GM12878 (cell line): ENCODE measurements at regions not wholly inside any gene's neighbourhood (a gene's known extent, or its start where the extent isn't known, plus 50 kb on each side); places are given as distances from the start of the nearest gene placed in this dataset.

Experiments used
- ATAC-seq: fragments of 200-7000 bp; cut with Tn5 transposase; 3 replicates; pipeline ENCODE4 v1.9.1; 2020; ENCODE audit warnings: mild to moderate bottlenecking, moderate library complexity
- BruUV-seq: library from RNA; stranded (reverse); fragments of 400-500 nt; replicated peaks from 2 replicates; lab custom pipeline; 2021; lab: Mats Ljungman, UMichigan
- CTCF ChIA-PET: fragments of 300-600 bp; sonication (Branson Sonifier 250); formaldehyde crosslinking; extraction: SDS; loops from one replicate; lab custom pipeline; 2021; ENCODE audit warnings: inconsistent platforms; lab: Yijun Ruan, JAX
- POLR2A ChIA-PET: fragments of 350-600 bp; formaldehyde crosslinking; extraction: SDS; loops from one replicate; lab custom pipeline; 2021; ENCODE audit warnings: inconsistent platforms; lab: Charles Lee
- RAD21 ChIA-PET: fragments of 300-600 bp; sonication (Branson Sonifier 250); formaldehyde crosslinking; loops from one replicate; lab custom pipeline; 2023; ENCODE audit warnings: antibody characterized with exemption; ENCODE audit not compliant: unreplicated experiment; lab: Charles Lee
- SMC1A ChIA-PET: fragments of 300-600 bp; sonication (Branson Sonifier 250); formaldehyde crosslinking; loops from one replicate; lab custom pipeline; 2023; ENCODE audit not compliant: unreplicated experiment, uncharacterized antibody; lab: Charles Lee
- DNase-seq: peaks from one replicate; pipeline ENCODE4 v3.0.0-alpha.2; 2011; ENCODE audit warnings: low read depth, low spot score
- FAIRE-seq: peaks from 3 replicates; lab custom pipeline; 2011; peaks lifted over from hg19 to GRCh38; lab: Jason Lieb, UNC
- H2AFZ ChIP-seq: 2 replicates; pipeline ENCODE4 v1.6.0; 2011; ENCODE audit warnings: low read depth, low read length, control low read depth; ENCODE audit not compliant: control insufficient read depth
- H3K27ac ChIP-seq: 2 replicates; pipeline ENCODE4 v1.5.1; 2011; ENCODE audit warnings: control low read depth; ENCODE audit not compliant: control insufficient read depth, insufficient read depth
- H3K27me3 ChIP-seq, 2 experiments: replicated peaks in 1 of 2; 2 replicates each; pipeline versions ENCODE4 v1.6.0 to v1.6.1; 2011; ENCODE audit warnings: low read length in 1 of 2; ENCODE audit not compliant: control insufficient read depth in 2 of 2, insufficient read depth in 2 of 2
- H3K36me3 ChIP-seq, 2 experiments: 2 replicates each; pipeline ENCODE4 v1.5.1; 2011; ENCODE audit warnings: low read length in 1 of 2; ENCODE audit not compliant: control insufficient read depth in 2 of 2, insufficient read depth in 2 of 2
- H3K4me1 ChIP-seq: 2 replicates; pipeline ENCODE4 v1.6.1; 2011; ENCODE audit warnings: mild to moderate bottlenecking, low read length, moderate library complexity, mixed read lengths; ENCODE audit not compliant: control insufficient read depth, insufficient read depth
- H3K4me2 ChIP-seq: 2 replicates; pipeline ENCODE4 v1.6.0; 2011; ENCODE audit warnings: control low read depth; ENCODE audit not compliant: control insufficient read depth, insufficient read depth
- H3K4me3 ChIP-seq: fragments of 200-600 bp; sonication (generic); 2 replicates; pipeline ENCODE4 v1.5.1; 2016
- H3K79me2 ChIP-seq: 2 replicates; pipeline ENCODE4 v1.6.0; 2011; ENCODE audit warnings: low read length; ENCODE audit not compliant: control insufficient read depth, insufficient read depth
- H3K9ac ChIP-seq: 2 replicates; pipeline ENCODE4 v1.8.0; 2011; ENCODE audit warnings: low read length, control low read depth, mixed read lengths; ENCODE audit not compliant: control insufficient read depth, insufficient read depth
- H3K9me3 ChIP-seq: replicated peaks from 3 replicates; pipeline ENCODE4 v1.5.1; 2011; ENCODE audit warnings: mild to moderate bottlenecking, low read length; ENCODE audit not compliant: control insufficient read depth, insufficient read depth
- H4K20me1 ChIP-seq: 2 replicates; pipeline ENCODE4 v1.6.0; 2011; ENCODE audit not compliant: control insufficient read depth, insufficient read depth
- BRCA1 ChIP-seq: IDR thresholded peaks from 2 replicates; pipeline ENCODE4 v1.6.1; 2011; ENCODE audit warnings: low read depth, low read length, improper control_type of control experiment
- EGR1 ChIP-seq, 2 experiments: IDR thresholded peaks; 1 replicate in 1 of 2; 2 replicates in 1 of 2; pipeline ENCODE4 v1.6.1; 2011 to 2012; ENCODE audit warnings: low read depth in 2 of 2, low read length in 2 of 2, borderline replicate concordance in 1 of 2, mild to moderate bottlenecking in 1 of 2, moderate library complexity in 1 of 2
- HDAC2 ChIP-seq: fragments of 200-600 bp; sonication (generic); IDR thresholded peaks from 2 replicates; pipeline ENCODE4 v1.6.1; 2017
- IKZF2 ChIP-seq, 2 experiments: fragments of 450-650 bp; IDR thresholded peaks; 2 replicates each; pipeline ENCODE4 v1.6.1; 2017; ENCODE audit warnings: mild to moderate bottlenecking in 2 of 2, moderate library complexity in 2 of 2
- NFIC ChIP-seq: IDR thresholded peaks from 2 replicates; pipeline ENCODE4 v1.6.1; 2012; ENCODE audit warnings: low read depth, mild to moderate bottlenecking, inconsistent platforms, low read length, moderate library complexity
- POU2F2 ChIP-seq: IDR thresholded peaks from 3 replicates; pipeline ENCODE4 v1.6.1; 2011; ENCODE audit warnings: low read depth, mild to moderate bottlenecking, low read length, borderline replicate concordance
- SIX5 ChIP-seq: IDR thresholded peaks from 2 replicates; pipeline ENCODE4 v1.6.1; 2011; ENCODE audit warnings: mild to moderate bottlenecking, low read depth, low read length, moderate library complexity; ENCODE audit not compliant: severe bottlenecking
- STAT1 ChIP-seq: fragments of 450-650 bp; conservative IDR thresholded peaks from 2 replicates; pipeline ENCODE4 v1.6.1; 2014; ENCODE audit warnings: antibody characterized with exemption, mild to moderate bottlenecking
- SUZ12 ChIP-seq: fragments of 200-600 bp; sonication (generic); IDR thresholded peaks from one replicate; pipeline ENCODE4 v1.6.1; 2018; ENCODE audit warnings: antibody characterized with exemption, mild to moderate bottlenecking; ENCODE audit not compliant: unreplicated experiment
- WGBS: methylation state at CpG from one replicate; pipeline ENCODE4 v1.1.6; 2016; ENCODE audit warnings: low lambda C conversion rate; ENCODE audit not compliant: insufficient replicate concordance, insufficient coverage; ENCODE audit errors: missing lambda C conversion rate; 5-methylcytosine and 5-hydroxymethylcytosine counted together
- in situ Hi-C: fragments of 300-500 bp; cut with MboI; formaldehyde crosslinking; loops from 9 replicates; pipeline ENCODE4 v1.14.3; 2018; ENCODE audit warnings: mixed read lengths
- intact Hi-C: fragments of 100-400 bp; cut with micrococcal nuclease; formaldehyde crosslinking; loops from one replicate; pipeline ENCODE4 v1.14.2; 2022; ENCODE audit not compliant: unreplicated experiment
- TF ChIP-seq, protein P1 (sequence below): fragments of 450-650 bp; formaldehyde crosslinking; IDR thresholded peaks from 2 replicates; pipeline ENCODE4 v1.4.0; 2020; ENCODE audit warnings: mild to moderate bottlenecking, moderate library complexity

DNA sequence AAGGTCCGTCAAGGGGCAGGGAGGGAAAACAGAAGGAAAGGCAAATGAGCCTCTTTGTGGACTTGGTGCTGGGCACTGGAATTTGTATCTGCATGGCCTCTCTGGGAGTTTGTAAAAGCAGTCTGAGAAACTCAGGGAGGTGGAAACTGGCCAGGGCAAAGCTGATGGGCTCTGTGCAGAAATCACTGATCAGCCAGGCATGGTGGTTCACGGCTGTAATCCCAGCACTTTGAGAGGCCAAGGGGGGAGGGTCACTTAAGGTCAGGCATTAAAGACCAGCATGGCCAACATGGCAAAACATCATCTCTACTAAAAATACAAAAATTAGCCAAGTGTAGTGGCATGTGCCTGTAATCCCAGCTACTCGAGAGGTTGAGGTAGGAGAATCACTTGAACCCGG is 369.9 kb upstream of the ZNF507 start (continued):
- no peak for TF ChIP-seq STAT1
- TF ChIP-seq, protein P1, sequence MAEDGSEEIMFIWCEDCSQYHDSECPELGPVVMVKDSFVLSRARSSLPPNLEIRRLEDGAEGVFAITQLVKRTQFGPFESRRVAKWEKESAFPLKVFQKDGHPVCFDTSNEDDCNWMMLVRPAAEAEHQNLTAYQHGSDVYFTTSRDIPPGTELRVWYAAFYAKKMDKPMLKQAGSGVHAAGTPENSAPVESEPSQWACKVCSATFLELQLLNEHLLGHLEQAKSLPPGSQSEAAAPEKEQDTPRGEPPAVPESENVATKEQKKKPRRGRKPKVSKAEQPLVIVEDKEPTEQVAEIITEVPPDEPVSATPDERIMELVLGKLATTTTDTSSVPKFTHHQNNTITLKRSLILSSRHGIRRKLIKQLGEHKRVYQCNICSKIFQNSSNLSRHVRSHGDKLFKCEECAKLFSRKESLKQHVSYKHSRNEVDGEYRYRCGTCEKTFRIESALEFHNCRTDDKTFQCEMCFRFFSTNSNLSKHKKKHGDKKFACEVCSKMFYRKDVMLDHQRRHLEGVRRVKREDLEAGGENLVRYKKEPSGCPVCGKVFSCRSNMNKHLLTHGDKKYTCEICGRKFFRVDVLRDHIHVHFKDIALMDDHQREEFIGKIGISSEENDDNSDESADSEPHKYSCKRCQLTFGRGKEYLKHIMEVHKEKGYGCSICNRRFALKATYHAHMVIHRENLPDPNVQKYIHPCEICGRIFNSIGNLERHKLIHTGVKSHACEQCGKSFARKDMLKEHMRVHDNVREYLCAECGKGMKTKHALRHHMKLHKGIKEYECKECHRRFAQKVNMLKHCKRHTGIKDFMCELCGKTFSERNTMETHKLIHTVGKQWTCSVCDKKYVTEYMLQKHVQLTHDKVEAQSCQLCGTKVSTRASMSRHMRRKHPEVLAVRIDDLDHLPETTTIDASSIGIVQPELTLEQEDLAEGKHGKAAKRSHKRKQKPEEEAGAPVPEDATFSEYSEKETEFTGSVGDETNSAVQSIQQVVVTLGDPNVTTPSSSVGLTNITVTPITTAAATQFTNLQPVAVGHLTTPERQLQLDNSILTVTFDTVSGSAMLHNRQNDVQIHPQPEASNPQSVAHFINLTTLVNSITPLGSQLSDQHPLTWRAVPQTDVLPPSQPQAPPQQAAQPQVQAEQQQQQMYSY (CRISPR knock-in tag) = no peak

DNA sequence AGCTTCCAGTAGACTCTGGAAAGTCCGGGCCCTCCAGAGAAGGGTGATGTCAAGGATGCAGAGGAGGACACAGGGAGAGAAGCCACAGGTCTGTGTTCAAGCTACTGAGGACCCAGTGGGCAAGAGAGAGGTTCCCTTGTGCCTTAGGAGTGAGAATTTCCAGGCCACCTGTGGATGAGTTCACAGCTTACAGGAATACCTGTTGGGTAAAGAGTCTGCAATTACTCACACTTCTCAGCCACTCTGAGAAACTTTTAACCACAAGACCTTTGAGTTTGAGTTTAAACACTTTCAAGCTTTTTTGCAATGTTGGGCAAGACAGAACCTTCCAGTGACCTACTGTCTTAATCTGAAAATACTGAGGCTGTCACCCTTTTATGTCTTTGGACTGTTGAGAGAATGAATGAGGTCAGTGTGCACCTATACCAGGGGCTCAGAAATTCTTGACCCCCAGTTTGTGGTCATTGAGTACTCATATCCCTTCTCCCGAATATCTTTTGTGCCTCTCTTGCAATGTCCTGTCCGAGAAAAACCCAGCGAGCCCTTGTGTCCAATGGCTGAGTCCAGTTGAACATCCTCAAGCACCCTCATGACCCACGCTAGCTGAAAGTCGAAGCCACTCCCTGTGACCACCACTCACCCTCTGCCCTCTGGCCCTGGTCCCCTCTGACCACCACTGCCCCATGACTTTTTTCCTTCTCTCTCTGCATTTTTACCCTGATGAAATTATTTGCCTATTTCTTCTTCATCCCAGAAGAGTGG is 368.5 kb upstream of the ZNF507 start:
- Histone ChIP-seq H3K9ac (no peak overlapping the region), H4K20me1 (no peaks in the 10 kb centered on the region), H3K27ac (no peak overlapping the region), H3K27me3 (no peaks in the 10 kb centered on the region), H3K4me3 (no peak overlapping the region), H3K79me2 (no peaks in the 10 kb centered on the region), H3K36me3 (no peaks in the 10 kb centered on the region), H3K4me2 (no peak overlapping the region), H3K4me1 (no peaks in the 10 kb centered on the region), H2AFZ (no peak overlapping the region), H3K9me3 (no peaks in the 10 kb centered on the region; the same call in 2 of the 3 replicates)
- WGBS = 1% methylated on average over 6 of the region's 6 CpGs
- ChIA-PET SMC1A (no interaction called here), POLR2A (no interaction called here), RAD21 (no interaction called here), CTCF (no interaction called here)
- in situ Hi-C loops = no loop called here
- FAIRE-seq (no peak), DNase-seq (no peak), ATAC-seq (no peak)
- intact Hi-C loops = no loop called here
- TF ChIP-seq SUZ12 (no peak), EGR1 (IDR thresholded peaks at IDR 0.05; ENCODE audit: borderline replicate concordance in 1 of 2, low read depth in 2 of 2, low read length in 2 of 2) (no peak), SIX5 (no peak), BRCA1 (no peak), NFIC (no peak), POU2F2 (no peak), IKZF2 (IDR thresholded peaks at IDR 0.05) (no peak), HDAC2 (no peak)
- BruUV-seq = no TSS peak
